ENCODE measurements at regions not wholly inside any gene's neighbourhood (a gene's known extent, or its start where the extent isn't known, plus 50 kb on each side); places are given as distances from the start of the nearest gene placed in this dataset.

- in situ Hi-C loops (cut with MboI) (no loop called here), intact Hi-C loops (cut with micrococcal nuclease) (no loop called here)
- Histone ChIP-seq H3K4me2 (ENCODE audit: insufficient read depth, low read length) (no peak overlapping the region), H3K36me3 (ENCODE audit: control insufficient read depth, insufficient read depth, low read length) (no peaks in the 10 kb centered on the region), H3K4me3 (no peak overlapping the region), H3K79me2 (ENCODE audit: control insufficient read depth, insufficient read depth, low read length) (no peaks in the 10 kb centered on the region), H3K9me1 (ENCODE audit: control insufficient read depth, insufficient read depth, low read length) (no peaks in the 10 kb centered on the region), H4K20me1 (replicated peaks; ENCODE audit: control insufficient read depth, insufficient read depth, low read length) (no peaks in the 10 kb centered on the region), H3K9ac (ENCODE audit: insufficient read depth in 1 of 2, low read depth in 2 of 2, low read length in 2 of 2) (no peak overlapping the region), H3K4me1 (replicated peaks in 1 of 2; ENCODE audit: control insufficient read depth in 2 of 2, insufficient read depth in 2 of 2, low read length in 2 of 2) (no peaks in the 10 kb centered on the region), H3K9me3 (replicated peaks; ENCODE audit: control insufficient read depth, insufficient read depth, low read depth, low read length) (no peaks in the 10 kb centered on the region), H3K27ac (ENCODE audit: extremely low read depth, low read depth, low read length) (no peak overlapping the region), H2AFZ (ENCODE audit: low read depth, low read length) (no peak overlapping the region), H3K27me3 (ENCODE audit: control insufficient read depth in 2 of 2, insufficient read depth in 2 of 2, low read length in 2 of 2) (no peaks in the 10 kb centered on the region)
- no TSS peak for BruUV-seq (replicated peaks)
- ATAC-seq (no peak), DNase-seq (ENCODE audit: extremely low read depth in 1 of 4, low spot score in 3 of 4) (peak in 1 of 4 experiments; percentile 0), FAIRE-seq (no peak)
- 0% methylated on average over 8 of the region's 8 CpGs for WGBS (ENCODE audit: insufficient coverage, low coverage, missing lambda C conversion rate)
- CTCF ChIA-PET (ENCODE audit: low intra/inter-chr PET ratio) = no interaction called here
- POLR2A ChIA-PET = no interaction called here
- TF ChIP-seq ZNF212 (CRISPR knock-in tag; IDR thresholded peaks at IDR 0.05) (no peak), IRF2 (CRISPR knock-in tag; IDR thresholded peaks at IDR 0.05) (no peak), BRD4 (IDR thresholded peaks at IDR 0.05) (no peak), ADNP (tag; IDR thresholded peaks at IDR 0.05) (no peak), ATF1 (CRISPR knock-in tag; IDR thresholded peaks at IDR 0.05) (no peak), ATF1 (tag; IDR thresholded peaks at IDR 0.05) (no peak), AFF4 (CRISPR knock-in tag; IDR thresholded peaks at IDR 0.05) (no peak), SP2 (IDR thresholded peaks at IDR 0.05; ENCODE audit: extremely low read depth, low read depth, low read length, poor library complexity, severe bottlenecking) (no peak), SMARCA4 (IDR thresholded peaks at IDR 0.05) (no peak), NFATC3 (IDR thresholded peaks at IDR 0.05) (no peak), SNRNP70 (optimal IDR thresholded peaks at IDR 0.05; ENCODE audit: low read depth, low read length) (no peak), CC2D1A (IDR thresholded peaks at IDR 0.05) (no peak)
- TF ChIP-seq, protein P1, sequence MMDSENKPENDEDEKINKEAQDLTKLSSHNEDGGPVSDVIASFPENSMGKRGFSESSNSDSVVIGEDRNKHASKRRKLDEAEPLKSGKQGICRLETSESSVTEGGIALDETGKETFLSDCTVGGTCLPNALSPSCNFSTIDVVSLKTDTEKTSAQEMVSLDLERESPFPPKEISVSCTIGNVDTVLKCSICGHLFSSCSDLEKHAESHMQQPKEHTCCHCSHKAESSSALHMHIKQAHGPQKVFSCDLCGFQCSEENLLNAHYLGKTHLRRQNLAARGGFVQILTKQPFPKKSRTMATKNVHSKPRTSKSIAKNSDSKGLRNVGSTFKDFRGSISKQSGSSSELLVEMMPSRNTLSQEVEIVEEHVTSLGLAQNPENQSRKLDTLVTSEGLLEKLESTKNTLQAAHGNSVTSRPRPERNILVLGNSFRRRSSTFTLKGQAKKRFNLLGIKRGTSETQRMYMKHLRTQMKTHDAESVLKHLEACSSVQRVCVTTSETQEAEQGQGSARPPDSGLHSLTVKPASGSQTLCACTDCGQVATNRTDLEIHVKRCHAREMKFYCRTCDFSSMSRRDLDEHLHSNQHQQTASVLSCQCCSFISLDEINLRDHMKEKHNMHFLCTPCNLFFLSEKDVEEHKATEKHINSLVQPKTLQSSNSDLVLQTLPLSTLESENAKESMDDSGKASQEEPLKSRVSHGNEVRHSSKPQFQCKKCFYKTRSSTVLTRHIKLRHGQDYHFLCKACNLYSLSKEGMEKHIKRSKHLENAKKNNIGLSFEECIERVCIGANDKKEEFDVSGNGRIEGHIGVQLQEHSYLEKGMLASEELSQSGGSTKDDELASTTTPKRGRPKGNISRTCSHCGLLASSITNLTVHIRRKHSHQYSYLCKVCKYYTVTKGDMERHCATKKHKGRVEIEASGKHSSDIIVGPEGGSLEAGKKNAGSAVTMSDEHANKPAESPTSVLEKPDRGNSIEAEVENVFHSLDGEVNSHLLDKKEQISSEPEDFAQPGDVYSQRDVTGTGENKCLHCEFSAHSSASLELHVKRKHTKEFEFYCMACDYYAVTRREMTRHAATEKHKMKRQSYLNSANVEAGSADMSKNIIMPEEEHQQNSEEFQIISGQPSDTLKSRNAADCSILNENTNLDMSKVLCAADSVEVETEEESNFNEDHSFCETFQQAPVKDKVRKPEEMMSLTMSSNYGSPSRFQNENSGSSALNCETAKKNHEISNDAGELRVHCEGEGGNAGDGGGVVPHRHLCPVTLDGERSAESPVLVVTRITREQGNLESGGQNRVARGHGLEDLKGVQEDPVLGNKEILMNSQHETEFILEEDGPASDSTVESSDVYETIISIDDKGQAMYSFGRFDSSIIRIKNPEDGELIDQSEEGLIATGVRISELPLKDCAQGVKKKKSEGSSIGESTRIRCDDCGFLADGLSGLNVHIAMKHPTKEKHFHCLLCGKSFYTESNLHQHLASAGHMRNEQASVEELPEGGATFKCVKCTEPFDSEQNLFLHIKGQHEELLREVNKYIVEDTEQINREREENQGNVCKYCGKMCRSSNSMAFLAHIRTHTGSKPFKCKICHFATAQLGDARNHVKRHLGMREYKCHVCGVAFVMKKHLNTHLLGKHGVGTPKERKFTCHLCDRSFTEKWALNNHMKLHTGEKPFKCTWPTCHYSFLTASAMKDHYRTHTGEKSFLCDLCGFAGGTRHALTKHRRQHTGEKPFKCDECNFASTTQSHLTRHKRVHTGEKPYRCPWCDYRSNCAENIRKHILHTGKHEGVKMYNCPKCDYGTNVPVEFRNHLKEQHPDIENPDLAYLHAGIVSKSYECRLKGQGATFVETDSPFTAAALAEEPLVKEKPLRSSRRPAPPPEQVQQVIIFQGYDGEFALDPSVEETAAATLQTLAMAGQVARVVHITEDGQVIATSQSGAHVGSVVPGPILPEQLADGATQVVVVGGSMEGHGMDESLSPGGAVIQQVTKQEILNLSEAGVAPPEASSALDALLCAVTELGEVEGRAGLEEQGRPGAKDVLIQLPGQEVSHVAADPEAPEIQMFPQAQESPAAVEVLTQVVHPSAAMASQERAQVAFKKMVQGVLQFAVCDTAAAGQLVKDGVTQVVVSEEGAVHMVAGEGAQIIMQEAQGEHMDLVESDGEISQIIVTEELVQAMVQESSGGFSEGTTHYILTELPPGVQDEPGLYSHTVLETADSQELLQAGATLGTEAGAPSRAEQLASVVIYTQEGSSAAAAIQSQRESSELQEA (IDR thresholded peaks at IDR 0.05; ENCODE audit: low read depth) = no peak
These were observed 418.3 kb downstream of the OTOL1 start for GRCh38 chr3:161914703-161915417.
